GM04503 (cell line): ENCODE measurements at regions not wholly inside any gene's neighbourhood (a gene's known extent, or its start where the extent isn't known, plus 50 kb on each side); places are given as distances from the start of the nearest gene placed in this dataset.
"Not testable (repeated sequence)": the region's sequence is repeated elsewhere in the genome, so short reads cannot be mapped to it uniquely, and the experiment has no call there.

ENCODE experiments used
- DNase-seq: peaks from one replicate; pipeline ENCODE4 v3.0.0-alpha.2; 2012; ENCODE audit warnings: low read depth

DNA sequence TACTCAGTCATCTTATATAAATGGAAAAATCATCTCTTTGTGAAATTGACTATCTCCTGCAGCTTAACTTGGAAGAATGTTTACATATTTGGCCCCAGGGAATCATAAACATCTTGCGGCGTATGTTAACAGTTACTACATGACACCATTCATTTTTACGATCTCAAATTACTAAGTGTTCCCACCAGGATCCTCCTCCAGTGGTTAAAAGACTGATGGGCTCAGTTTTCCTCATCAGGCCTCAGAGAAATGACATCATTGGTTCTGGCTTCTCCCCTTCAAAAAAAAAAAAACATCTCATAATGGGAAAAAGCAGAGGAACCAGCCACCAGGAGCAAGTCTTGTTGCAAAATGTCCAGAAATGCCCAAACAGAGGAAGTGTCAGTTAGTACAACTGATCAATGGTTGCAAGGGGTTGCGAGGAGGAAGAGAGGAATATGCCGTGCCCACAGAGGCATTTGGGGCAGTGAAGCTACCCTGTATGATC lies 70.5 kb upstream of the LIPC start:
- peak; percentile 97 for DNase-seq

DNA sequence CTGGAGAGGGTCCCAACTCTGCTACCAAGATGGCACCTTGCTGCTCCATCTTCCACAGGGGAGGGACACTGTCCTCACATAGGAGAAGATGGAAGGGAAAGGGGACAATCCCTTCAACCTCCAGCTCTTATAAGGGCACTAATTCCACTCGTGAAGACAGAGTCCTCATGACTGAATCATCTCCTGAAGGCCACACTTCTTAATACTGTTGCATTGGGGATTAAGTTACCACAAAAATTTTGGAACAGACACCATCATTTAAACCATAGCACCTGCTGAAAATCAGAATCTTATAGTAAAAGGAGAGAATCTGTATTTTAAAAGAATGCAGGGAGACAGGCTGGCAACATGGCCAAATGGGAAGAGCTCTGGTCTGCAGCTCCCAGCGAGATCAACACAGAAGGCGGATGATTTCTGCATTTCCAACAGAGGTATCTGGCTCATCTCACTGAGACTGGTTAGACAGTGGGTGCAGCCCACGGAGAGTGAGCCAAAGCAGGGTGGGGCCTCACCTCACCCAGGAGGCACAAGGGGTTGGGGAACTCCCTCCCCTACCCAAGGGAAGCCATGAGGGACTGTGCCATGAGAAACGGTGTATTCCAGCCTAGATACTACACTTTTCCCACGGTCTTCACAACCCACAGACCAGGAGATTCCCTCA lies 69.4 kb upstream of the LIPC start:
- DNase-seq = no peak

DNA sequence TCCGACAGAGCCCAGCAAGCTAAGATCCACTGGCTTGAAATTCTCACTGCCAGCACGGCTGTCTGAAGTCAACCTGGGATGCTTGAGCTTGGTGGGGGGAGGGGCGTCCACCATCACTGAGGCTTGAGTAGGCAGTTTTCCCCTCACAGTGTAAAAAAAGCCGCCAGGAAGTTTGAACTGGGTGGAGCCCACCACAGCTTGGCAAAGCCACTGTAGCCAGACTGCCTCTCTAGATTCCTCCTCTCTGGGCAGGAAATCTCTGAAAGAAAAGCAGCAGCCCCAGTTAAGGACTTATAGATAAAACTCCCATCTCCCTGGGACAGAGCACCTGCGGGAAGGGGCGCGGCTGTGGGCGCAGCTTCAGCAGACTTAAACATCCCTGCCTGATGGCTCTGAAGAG lies 68.7 kb upstream of the LIPC start:
- DNase-seq = not testable (repeated sequence)

DNA sequence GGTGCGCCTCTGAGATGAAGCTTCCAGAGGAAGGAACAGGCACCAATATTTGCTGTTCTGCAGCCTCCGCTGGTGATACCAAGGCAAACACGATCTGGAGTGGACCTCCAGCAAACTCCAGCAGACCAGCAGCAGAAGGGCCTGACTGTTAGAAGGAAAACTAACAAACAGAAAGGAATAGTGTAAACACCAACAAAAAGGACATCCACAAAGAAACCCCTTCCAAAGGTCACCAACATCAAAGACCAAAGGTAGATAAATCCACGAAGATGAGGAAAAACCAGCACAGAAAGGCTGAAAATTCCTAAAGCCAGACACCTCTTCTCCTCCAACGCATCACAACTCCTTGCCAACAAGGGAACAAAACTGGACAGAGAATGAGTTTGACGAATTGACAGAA lies 68.1 kb upstream of the LIPC start:
- DNase-seq = not testable (repeated sequence)

DNA sequence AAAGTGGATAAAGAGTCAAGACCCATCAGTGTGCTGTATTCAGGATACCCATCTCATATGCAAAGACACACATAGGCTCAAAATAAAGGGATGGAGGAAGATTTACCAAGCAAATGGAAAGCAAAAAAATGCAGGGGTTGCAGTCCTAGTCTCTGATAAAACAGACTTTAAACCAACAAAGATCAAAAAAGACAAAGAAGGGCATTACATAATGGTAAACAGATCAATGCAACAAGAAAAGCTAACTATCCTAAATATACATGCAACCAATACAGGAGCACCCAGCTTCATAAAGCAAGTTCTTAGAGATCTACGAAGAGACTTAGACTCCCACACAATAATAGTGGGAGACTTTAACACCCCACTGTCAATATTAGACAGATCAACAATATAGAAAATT lies 66.7 kb upstream of the LIPC start:
- DNase-seq = not testable (repeated sequence)

DNA sequence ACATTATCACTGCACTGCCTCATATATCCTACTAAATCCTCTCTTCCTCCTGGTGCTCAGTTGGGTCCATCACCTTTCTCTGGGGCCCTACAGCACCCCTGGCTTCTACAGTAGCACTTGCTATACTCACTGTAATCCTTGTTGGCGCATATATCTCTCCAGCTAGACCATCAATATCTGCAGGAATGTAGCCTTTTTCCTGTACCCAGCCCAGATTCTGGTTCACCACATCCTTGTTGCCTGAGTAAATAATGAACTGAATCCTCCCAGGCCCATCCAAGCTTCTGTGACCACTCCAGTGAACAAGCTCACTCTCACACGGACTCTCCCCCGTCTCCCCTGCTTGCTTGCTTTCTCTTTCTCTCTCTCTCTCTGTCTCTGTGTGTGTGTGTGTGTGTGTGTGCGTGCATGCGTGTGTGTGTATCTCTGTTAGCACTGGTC lies 62.5 kb upstream of the LIPC start:
- peak; percentile 71 for DNase-seq

DNA sequence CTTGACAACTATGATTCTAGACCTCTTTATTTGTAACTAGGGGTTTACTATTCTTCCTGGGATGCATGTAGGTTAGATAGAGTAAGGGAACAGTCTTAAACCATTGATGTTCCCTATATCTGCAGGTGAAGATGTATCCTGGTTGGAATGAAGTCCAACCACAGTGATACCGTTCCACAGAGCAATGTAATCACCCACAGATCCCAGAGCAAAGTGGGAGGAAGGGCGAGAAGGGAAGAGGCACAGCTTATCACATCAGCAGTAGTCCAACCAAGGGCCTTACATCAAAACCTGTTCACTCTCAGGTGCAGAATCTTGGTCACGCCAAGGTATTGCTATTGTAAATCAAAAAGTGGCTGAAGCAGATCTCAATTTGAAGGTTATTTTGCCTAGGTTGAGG lies 61.8 kb upstream of the LIPC start:
- no peak for DNase-seq

DNA sequence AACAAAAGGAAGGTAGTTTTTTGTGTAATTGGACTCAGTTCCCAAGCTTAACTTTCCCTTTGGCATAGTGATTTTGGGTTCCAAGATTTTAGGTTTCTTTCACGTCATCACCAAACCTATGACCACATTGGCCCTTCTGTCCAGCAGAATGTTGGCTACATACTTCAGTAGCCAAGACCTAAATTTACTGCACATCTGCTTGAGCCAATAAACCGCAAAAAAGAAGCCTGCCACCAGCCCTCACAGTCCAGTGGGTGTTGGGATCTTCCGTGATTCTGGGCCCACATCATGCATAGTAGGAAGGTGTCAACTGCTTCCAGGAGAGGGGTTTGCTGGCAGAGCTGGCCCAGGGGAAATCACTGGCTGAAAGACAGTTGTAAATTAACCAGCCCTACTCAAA lies 57.6 kb upstream of the LIPC start:
- DNase-seq = no peak

DNA sequence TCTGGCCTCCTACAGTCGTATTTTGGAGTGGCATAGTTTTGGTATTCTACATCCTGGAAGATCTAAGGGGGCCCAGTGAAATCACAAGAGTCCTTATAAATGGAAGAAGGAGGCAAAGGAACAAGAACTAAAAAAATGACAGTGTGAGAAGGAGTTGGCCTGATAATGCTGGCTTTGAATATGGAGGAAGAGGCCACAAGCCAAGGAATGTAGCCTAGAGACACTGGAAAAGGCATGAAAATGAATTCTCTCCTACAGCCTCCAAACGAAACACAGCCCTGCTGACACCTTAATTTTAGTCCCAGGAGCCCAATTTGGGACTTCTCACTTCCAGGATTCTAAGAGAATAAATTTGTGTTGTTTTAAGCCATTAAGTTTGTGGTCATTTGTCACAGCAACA lies 54.6 kb upstream of the LIPC start:
- DNase-seq = no peak

DNA sequence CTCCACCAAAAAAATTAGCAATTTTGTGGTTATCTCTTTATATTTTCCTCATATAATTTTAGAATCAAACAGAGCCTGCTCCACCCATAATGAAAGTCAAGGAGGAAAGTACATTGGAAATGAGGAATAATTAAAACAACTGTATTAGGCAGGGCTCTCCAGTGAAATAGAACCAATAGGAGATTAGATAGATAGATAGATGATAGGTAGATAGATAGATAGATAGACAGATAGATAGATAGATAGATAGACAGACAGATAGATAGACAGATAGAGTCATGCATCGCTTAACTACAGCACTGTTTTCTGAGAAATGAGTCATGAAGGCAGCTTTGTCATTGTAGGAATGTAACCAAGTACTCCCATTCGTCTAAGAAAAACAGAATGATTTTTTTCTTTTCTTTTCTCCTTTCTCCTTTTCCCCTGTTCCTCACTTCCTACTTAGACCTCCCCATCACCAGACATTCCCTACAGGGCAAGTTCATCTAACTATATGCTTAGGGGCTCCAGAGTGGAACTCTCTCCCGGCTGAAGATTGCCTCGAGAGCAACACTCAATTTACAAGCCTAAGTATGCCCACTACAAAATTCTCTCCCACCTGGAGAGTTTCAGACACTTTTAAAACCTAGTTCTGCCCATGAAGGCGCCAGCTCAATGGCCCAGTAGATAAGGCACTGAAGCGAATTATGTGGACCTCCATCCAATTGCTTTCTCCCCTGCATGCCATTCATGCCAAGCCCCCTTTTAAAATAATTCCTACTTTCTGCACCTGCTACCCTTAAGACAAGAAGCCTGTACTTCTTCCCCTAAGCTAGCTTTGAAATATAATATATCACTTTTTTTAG lies 53.3 kb upstream of the LIPC start:
- DNase-seq = no peak

DNA sequence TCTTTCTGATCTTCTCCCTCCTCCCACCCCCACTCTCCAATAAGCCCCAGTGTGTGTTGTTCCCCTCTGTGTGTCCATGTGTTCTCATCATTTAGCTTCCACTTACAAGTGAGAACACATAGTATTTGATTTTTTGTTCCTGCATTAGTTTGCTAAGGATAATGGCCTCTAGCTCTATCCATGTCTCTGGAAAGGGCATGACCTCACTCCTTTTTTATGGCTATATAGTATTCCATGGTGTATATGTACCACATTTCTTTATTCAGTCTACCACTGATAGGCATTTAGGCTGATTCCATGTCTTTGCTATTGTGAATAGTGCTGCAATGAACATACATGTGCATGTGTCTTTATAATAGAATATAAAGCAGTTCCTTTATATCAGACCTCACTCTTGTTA lies 52.3 kb upstream of the LIPC start:
- not testable (repeated sequence) for DNase-seq

DNA sequence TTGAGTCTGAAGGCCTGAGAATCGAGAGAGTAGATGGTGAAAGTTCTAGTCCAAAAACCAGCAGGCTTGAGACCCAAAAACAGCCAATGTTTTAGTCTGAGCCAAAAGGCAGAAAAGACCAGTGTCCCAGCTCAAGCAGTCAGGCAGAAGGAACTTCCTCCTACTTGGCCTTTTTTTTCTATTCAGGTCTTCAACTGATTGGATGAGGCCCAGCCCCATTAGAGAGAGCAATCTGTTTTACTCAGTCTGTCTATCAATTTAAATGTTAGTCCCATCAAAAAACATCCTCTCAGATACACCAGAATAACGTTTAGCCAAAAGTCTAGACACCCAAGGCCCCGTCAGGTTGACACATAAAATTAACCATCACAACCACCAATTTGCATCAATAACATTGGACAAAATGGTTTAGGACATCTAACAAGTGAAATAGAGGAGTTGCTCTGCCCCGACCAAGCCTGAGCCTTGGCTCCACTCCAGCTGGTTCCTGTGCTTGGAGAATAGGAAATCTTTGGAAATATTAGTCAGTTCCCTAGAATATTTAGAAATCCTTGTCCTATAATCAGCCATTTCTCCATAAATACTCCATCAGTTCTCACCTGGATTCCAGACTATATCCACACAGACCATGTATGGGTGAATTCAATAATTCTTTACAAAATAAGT lies 51.4 kb upstream of the LIPC start:
- no peak for DNase-seq

DNA sequence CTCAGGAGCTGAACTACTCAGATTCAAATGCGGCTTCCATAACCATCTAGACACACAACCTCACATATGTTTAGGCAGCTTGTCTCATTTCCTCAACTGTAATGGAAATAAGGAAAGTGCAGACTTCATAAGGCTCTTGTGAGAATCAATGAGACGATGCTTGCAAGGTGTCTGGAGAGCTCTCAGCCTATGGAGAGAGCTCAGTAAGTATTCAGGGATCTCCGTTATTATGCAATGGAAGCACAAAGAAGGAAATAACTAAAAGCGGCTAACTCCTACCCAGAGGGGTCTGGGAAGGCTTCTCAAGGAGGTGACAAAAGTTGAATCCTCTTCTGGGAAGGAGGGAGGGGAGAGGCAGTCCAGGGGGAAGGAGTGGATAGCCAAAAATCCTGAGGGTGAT lies 50.1 kb upstream of the LIPC start:
- DNase-seq = no peak
